Common myeloid progenitor, CD34-positive (primary cell): ENCODE measurements at regions not wholly inside any gene's neighbourhood (a gene's known extent, or its start where the extent isn't known, plus 50 kb on each side); places are given as distances from the start of the nearest gene placed in this dataset.
A peak's percentile ranks its signal among the peaks of the same experiment; 100 is the strongest.

Experiments used
- CTCF ChIA-PET: fragments of 350-600 bp; sonication (Branson Sonifier 250); formaldehyde crosslinking; loops from one replicate; lab custom pipeline; 2021; ENCODE audit warnings: antibody characterized with exemption; lab: Charles Lee
- POLR2A ChIA-PET: fragments of 350-600 bp; sonication (Branson Sonifier 250); formaldehyde crosslinking; loops from one replicate; lab custom pipeline; 2021; ENCODE audit warnings: antibody characterized with exemption; lab: Charles Lee
- DNase-seq, 3 donors: peaks; one replicate each; pipeline versions ENCODE4 v3.0.0 to v3.0.0-alpha.2; 2013
- H3K27ac ChIP-seq, 2 experiments: 1 replicate in 1 of 2; 2 replicates in 1 of 2; pipeline ENCODE4 v1.7.0; 2013; ENCODE audit warnings: inconsistent platforms in 2 of 2, low read length in 2 of 2, mild to moderate bottlenecking in 2 of 2, low read depth in 1 of 2, moderate library complexity in 1 of 2; ENCODE audit not compliant: severe bottlenecking in 2 of 2, insufficient read depth in 1 of 2, poor library complexity in 1 of 2
- H3K27me3 ChIP-seq, 5 experiments: replicated peaks in 2 of 5; 1 replicate in 3 of 5; 2 replicates in 2 of 5; pipeline versions ENCODE4 v1.6.1 to v1.7.0; 2013; ENCODE audit warnings: low read length in 4 of 5, mild to moderate bottlenecking in 2 of 5, moderate library complexity in 2 of 5, inconsistent platforms in 1 of 5; ENCODE audit not compliant: insufficient read depth in 5 of 5, control insufficient read depth in 4 of 5
- H3K36me3 ChIP-seq, 4 experiments: 1 replicate in 2 of 4; 2 replicates in 2 of 4; pipeline versions ENCODE4 v1.6.1 to v1.7.0; 2013; ENCODE audit warnings: low read length in 3 of 4, control low read depth in 1 of 4, mild to moderate bottlenecking in 1 of 4; ENCODE audit not compliant: control insufficient read depth in 4 of 4, insufficient read depth in 4 of 4
- H3K4me1 ChIP-seq, 4 experiments: 1 replicate in 3 of 4; 2 replicates in 1 of 4; pipeline versions ENCODE4 v1.6.1 to v1.7.1; 2013; ENCODE audit warnings: low read length in 3 of 4, mild to moderate bottlenecking in 3 of 4, control low read depth in 1 of 4, inconsistent platforms in 1 of 4, moderate library complexity in 1 of 4; ENCODE audit not compliant: control insufficient read depth in 4 of 4, insufficient read depth in 4 of 4; ENCODE audit errors: control extremely low read depth in 1 of 4
- H3K4me3 ChIP-seq, 7 experiments: 1 replicate in 4 of 7; 2 replicates in 3 of 7; pipeline versions ENCODE4 v1.5.1 to v1.7.0; 2013; ENCODE audit warnings: mild to moderate bottlenecking in 7 of 7, low read length in 6 of 7, moderate library complexity in 6 of 7, inconsistent platforms in 2 of 7, low read depth in 2 of 7, control low read depth in 1 of 7; ENCODE audit not compliant: insufficient read depth in 4 of 7, control insufficient read depth in 1 of 7; ENCODE audit errors: extremely low read depth in 1 of 7
- H3K9me3 ChIP-seq, 5 experiments: 1 replicate in 4 of 5; 2 replicates in 1 of 5; pipeline versions ENCODE4 v1.6.1 to v1.7.1; 2013; ENCODE audit warnings: low read length in 4 of 5, mild to moderate bottlenecking in 2 of 5, inconsistent platforms in 1 of 5, low read depth in 1 of 5, moderate library complexity in 1 of 5; ENCODE audit not compliant: control insufficient read depth in 4 of 5, insufficient read depth in 2 of 5; ENCODE audit errors: control extremely low read depth in 1 of 5
- WGBS: methylation state at CpG from one replicate; pipeline ENCODE4 v1.1.5; 2013; ENCODE audit not compliant: insufficient coverage; 5-methylcytosine and 5-hydroxymethylcytosine counted together

DNA sequence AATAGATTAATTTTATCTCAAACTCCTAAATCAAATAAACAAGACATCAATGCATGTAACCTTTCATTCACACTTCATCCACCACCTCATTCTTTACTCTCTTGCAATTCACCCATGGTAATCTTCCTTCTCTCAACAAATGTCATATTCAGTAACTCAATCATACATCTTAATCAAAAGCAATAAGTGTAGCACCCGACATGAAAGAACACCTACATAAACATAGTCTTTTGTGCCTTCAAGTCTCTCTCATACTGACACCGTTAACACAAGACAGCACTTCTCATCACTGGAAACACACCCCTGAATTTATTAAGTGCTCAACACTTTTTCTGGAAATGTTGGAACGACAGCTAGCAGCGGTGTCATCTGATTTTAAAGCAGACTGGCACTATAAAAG lies 225.9 kb downstream of the TTLL7 start:
- 100% methylated on average over 1 of the region's 4 CpGs for WGBS
- ChIA-PET CTCF (no interaction called here), POLR2A (no interaction called here)
- no peak overlapping the region for H3K4me3 ChIP-seq
- H3K27me3 ChIP-seq: peaks cover 0 to 42% (median 6%) of the 10 kb centered on the region in 5 experiments
- no peaks in the 10 kb centered on the region for H3K9me3 ChIP-seq
- H3K36me3 ChIP-seq: no peaks in the 10 kb centered on the region
- H3K27ac ChIP-seq: no peak overlapping the region
- no peak for DNase-seq
- H3K4me1 ChIP-seq: no peaks in the 10 kb centered on the region

DNA sequence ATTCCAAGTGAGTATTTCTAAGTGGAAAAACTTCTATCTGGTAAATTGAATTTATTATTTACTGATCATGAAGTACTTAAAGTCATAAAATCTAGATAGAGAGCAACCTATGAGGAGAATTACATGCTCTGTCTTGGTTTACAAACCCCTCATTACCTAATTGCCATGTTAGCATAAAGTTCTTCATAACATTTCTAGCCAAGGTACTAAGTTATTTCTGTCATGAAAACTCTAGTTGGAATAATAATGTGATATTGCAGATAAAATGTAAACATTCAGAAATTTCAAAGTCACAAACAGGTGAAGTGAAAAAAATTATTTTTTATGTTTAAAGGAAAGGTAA lies 228.6 kb downstream of the TTLL7 start:
- Histone ChIP-seq H3K36me3 (no peaks in the 10 kb centered on the region), H3K27me3 (peaks cover 0 to 56% (median 8%) of the 10 kb centered on the region in 5 experiments), H3K4me3 (no peak overlapping the region), H3K4me1 (no peaks in the 10 kb centered on the region), H3K9me3 (no peaks in the 10 kb centered on the region), H3K27ac (no peak overlapping the region)
- no peak for DNase-seq
- POLR2A ChIA-PET: no interaction called here
- CTCF ChIA-PET: no interaction called here

DNA sequence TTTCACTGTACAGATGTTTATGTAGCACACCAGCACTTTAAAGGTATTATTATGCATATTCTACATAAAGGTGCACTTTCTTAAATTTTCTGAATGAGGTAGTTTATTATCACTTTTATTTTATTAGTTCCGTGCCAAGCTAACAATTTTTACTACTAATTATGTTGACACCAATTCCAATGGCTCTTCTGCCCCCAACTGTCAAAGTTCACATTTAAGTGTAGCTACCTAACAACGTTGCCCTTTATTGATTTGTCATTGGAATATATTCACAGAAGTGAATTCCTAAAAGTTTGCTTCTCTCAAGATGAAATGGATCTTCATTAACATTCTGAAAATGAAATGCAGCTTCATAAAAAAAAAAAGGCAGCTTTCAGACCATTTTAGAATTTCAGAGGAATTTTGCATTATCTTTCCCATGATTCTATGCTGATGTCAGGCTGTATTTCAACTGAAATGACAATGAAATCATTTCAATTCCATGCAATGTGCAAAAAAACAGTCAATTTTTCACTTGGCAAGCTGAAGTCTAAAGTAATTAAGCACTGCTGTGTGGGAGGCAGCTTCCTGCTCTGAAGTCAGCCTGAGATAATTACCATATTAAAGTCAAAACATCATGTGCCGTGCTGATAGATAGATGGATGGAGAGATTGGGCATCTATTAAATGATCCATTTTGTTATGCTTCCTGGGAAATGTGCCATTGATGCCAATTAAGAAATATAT lies 229.2 kb downstream of the TTLL7 start:
- H3K9me3 ChIP-seq: no peaks in the 10 kb centered on the region
- no CpG with 5 or more reads among the region's 3 CpGs for WGBS
- CTCF ChIA-PET: no interaction called here
- H3K27me3 ChIP-seq: peaks cover 0 to 54% (median 8%) of the 10 kb centered on the region in 5 experiments
- H3K36me3 ChIP-seq: no peaks in the 10 kb centered on the region
- no peak overlapping the region for H3K27ac ChIP-seq
- H3K4me1 ChIP-seq: no peaks in the 10 kb centered on the region
- DNase-seq: no peak
- POLR2A ChIA-PET: no interaction called here
- H3K4me3 ChIP-seq: no peak overlapping the region

DNA sequence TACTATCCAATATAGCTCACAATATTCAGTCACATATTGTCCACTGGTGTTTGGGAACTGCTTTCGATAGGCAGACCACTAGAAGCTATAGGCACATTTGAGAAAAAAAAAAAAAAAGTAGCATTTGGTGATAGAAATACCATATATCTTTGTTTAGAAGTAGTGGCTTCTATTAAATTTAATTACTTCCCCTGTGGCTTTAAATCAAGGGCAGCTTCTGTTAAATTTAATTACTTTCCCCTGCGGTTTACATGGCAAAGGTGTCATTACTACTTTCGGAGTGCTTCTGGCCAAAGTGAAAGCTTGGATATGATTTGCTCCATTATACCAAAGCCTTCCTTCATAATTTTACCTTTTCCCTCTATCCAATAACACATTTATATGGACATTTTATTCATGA lies 229.9 kb downstream of the TTLL7 start:
- CTCF ChIA-PET: no interaction called here
- Histone ChIP-seq H3K4me1 (no peaks in the 10 kb centered on the region), H3K27me3 (peaks cover 0 to 61% (median 8%) of the 10 kb centered on the region in 5 experiments), H3K36me3 (no peaks in the 10 kb centered on the region), H3K9me3 (no peaks in the 10 kb centered on the region), H3K4me3 (no peak overlapping the region), H3K27ac (no peak overlapping the region)
- DNase-seq: peak in 2 of 3 donors; percentile 47 to 48
- POLR2A ChIA-PET: no interaction called here
- WGBS: 8% methylated on average over 2 of the region's 3 CpGs

DNA sequence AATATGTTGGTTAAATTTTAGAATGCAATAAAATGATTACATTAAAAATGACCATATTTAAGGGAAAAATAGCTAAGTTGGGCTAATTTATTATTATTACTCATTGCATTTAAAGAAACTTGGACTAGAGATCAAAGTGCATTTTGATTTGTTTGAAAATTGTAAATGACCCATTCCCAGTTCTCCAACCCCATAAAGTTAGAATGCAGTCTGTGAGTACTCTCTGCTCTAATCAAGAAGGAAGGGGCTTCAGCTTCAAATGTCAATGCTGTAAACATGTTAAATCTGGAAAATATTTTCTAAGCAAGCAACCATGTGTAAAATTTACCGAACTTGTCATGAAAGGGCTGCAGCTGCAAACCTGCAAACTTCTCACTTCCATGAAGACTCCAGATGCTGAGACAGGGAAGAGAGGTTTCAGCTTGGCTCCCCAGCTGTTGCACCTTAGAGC lies 232.7 kb downstream of the TTLL7 start:
- DNase-seq: no peak
- H3K4me3 ChIP-seq: no peak overlapping the region
- POLR2A ChIA-PET: no interaction called here
- no peaks in the 10 kb centered on the region for H3K36me3 ChIP-seq
- no peak overlapping the region for H3K27ac ChIP-seq
- CTCF ChIA-PET: interaction anchor here (1.0 kb wide), 1 partner anchor 9 kb away, joined by 4 read pairs; no protein-coding TSS in a partner anchor
- no peaks in the 10 kb centered on the region for H3K9me3 ChIP-seq
- no CpG with 5 or more reads among the region's 1 CpG for WGBS
- peaks cover 0 to under 1% (median 0%) of the 10 kb centered on the region in 4 experiments for H3K4me1 ChIP-seq
- H3K27me3 ChIP-seq: peaks cover 0 to 58% (median 8%) of the 10 kb centered on the region in 5 experiments

DNA sequence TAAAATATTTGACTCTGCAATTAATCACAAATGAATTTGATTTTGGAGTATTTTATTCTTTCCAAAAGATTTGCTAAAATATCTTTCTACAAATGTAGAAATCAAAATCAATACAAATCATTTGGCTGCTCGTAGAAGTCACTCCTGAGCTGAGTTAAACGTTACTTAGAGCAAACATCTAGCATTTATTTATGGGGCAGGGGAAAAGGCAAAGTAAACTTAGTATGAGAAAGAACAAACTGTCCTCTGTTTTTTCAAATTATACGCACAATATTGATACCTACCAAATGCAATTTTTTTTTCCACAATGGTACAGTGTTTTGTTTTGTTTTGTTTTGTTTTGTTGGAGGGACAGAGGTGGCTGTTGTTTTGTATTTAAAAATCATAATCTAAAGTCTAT lies 233.8 kb downstream of the TTLL7 start:
- no peaks in the 10 kb centered on the region for H3K36me3 ChIP-seq
- POLR2A ChIA-PET: no interaction called here
- peaks cover 0 to 60% (median 8%) of the 10 kb centered on the region in 5 experiments for H3K27me3 ChIP-seq
- no peaks in the 10 kb centered on the region for H3K9me3 ChIP-seq
- H3K4me1 ChIP-seq: peaks cover 0 to 6% (median 0%) of the 10 kb centered on the region in 4 experiments
- no peak overlapping the region for H3K4me3 ChIP-seq
- WGBS: 100% methylated on average over 2 of the region's 3 CpGs
- CTCF ChIA-PET: no interaction called here
- no peak overlapping the region for H3K27ac ChIP-seq
- no peak for DNase-seq

DNA sequence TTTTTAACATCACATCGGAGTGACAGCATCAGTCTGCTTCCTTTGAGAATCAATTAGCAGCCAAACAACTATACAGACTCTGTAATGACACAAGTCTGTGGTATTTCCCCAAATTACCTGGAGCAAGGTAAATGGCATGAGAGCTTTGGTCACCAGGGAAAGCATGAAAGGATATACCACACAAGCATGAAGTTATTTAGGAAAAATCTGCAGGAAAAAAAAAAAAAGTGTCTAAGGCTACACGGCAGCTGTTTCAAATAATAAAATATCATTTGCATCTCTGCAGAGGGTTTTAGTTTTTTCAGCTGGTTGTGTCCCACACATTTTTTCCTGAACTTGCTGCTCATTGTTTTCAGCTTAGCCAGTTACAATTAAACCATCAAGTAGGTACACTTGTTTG lies 234.7 kb downstream of the TTLL7 start:
- ChIA-PET CTCF (interaction anchor here (0.6 to 0.7 kb wide), 2 partner anchors 20 to 1963 kb away, joined by 3 to 4 read pairs; no protein-coding TSS in a partner anchor), POLR2A (no interaction called here)
- Histone ChIP-seq H3K27me3 (peaks cover 0 to 52% (median 8%) of the 10 kb centered on the region in 5 experiments), H3K36me3 (no peaks in the 10 kb centered on the region), H3K4me3 (no peak overlapping the region), H3K4me1 (peaks cover 0 to 6% (median 0%) of the 10 kb centered on the region in 4 experiments), H3K9me3 (no peaks in the 10 kb centered on the region), H3K27ac (no peak overlapping the region)
- WGBS: 100% methylated on average over 1 of the region's 2 CpGs
- no peak for DNase-seq
